Spleen (tissue), 7 donors: ENCODE measurements at regions not wholly inside any gene's neighbourhood (a gene's known extent, or its start where the extent isn't known, plus 50 kb on each side); places are given as distances from the start of the nearest gene placed in this dataset.

Source experiments
- POLR2AphosphoS5 ChIP-seq, 3 donors: sonication (generic); formaldehyde crosslinking; IDR thresholded peaks; one replicate each; pipeline ENCODE4 v1.5.1; 2017; ENCODE audit warnings: antibody characterized with exemption in 3 of 3
- TF ChIP-seq, protein P1 (sequence below), 11 experiments: fragments of 200-600 bp in 7 of 11; fragments of 450-650 bp in 4 of 11; sonication (generic) in 4 of 11; IDR thresholded peaks in 8 of 11; conservative IDR thresholded peaks in 3 of 11; 1 replicate in 7 of 11; 2 replicates in 4 of 11; pipeline versions ENCODE4 v1.4.0 to v1.8.0; 2016 to 2021; ENCODE audit warnings: antibody characterized with exemption in 11 of 11, inconsistent platforms in 4 of 11, mild to moderate bottlenecking in 1 of 11
- donor health status: DM: no; HTN: no; CAD: no; lungs with moderate emphysema.
- donor health status: DM: no; HTN: no; CAD: no.
- donor health status: DM: no; HTN: no; CAD: no.

DNA sequence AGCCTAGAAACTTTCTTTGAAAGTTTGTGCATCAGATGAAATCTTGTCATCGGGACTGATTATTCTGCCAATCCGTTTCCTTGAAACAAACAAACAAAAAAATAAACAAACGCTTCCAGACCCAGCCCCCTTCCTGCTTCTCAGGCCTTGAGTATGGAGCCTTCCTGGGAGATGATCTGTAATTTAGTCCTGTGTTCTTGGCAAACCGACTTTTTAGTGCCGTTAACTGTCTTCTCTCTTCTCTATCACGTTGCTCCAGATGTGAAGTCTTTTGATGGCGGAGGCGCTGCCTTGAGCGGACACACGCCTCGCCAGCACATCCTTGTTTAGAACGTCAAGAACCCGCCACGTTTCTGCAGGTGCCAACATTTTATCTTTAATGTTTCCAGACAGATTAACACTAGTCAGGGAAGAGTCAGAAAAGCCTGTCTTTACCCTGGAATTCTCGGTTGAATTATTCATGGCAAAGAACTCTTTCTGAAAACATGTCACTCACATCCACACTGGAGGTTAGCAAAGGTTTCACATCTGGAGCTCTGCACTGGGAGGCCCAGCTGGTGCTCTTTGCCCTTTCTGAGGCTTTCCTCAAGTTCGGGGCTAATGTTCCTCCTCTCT lies 265.7 kb upstream of the C1orf174 start:
- TF ChIP-seq, protein P1, sequence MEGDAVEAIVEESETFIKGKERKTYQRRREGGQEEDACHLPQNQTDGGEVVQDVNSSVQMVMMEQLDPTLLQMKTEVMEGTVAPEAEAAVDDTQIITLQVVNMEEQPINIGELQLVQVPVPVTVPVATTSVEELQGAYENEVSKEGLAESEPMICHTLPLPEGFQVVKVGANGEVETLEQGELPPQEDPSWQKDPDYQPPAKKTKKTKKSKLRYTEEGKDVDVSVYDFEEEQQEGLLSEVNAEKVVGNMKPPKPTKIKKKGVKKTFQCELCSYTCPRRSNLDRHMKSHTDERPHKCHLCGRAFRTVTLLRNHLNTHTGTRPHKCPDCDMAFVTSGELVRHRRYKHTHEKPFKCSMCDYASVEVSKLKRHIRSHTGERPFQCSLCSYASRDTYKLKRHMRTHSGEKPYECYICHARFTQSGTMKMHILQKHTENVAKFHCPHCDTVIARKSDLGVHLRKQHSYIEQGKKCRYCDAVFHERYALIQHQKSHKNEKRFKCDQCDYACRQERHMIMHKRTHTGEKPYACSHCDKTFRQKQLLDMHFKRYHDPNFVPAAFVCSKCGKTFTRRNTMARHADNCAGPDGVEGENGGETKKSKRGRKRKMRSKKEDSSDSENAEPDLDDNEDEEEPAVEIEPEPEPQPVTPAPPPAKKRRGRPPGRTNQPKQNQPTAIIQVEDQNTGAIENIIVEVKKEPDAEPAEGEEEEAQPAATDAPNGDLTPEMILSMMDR (IDR thresholded peaks at IDR 0.05 in 8 of 11, conservative IDR thresholded peaks at IDR 0.05 in 3 of 11) = no peak
- no peak for TF ChIP-seq POLR2AphosphoS5 (IDR thresholded peaks at IDR 0.05)
